Endodermal cell (in vitro differentiated cells): ENCODE measurements at regions not wholly inside any gene's neighbourhood (a gene's known extent, or its start where the extent isn't known, plus 50 kb on each side); places are given as distances from the start of the nearest gene placed in this dataset.

ENCODE experiments used
- DNase-seq: peaks from one replicate; pipeline ENCODE4 v3.0.0-alpha.2; 2017
- H3K27ac ChIP-seq: 2 replicates; pipeline ENCODE4 v1.5.1; 2013; ENCODE audit warnings: mild to moderate bottlenecking, low read depth, low read length, moderate library complexity
- H3K27me3 ChIP-seq: 2 replicates; pipeline ENCODE4 v1.6.1; 2013; ENCODE audit warnings: mild to moderate bottlenecking, low read length, moderate library complexity; ENCODE audit not compliant: insufficient read depth, control insufficient read depth, poor library complexity, severe bottlenecking
- H3K36me3 ChIP-seq: 2 replicates; pipeline ENCODE4 v1.7.0; 2013; ENCODE audit warnings: mild to moderate bottlenecking, low read length, moderate library complexity; ENCODE audit not compliant: control insufficient read depth, insufficient read depth
- H3K4me1 ChIP-seq: one replicate; pipeline ENCODE4 v1.7.0; 2013; ENCODE audit warnings: low read length; ENCODE audit not compliant: control insufficient read depth, insufficient read depth
- H3K4me3 ChIP-seq: 2 replicates; pipeline ENCODE4 v1.5.1; 2013; ENCODE audit warnings: mild to moderate bottlenecking, low read length, moderate library complexity
- H3K9ac ChIP-seq: 2 replicates; pipeline ENCODE4 v1.6.1; 2013; ENCODE audit warnings: mild to moderate bottlenecking, low read length, moderate library complexity; ENCODE audit not compliant: poor library complexity, severe bottlenecking; ENCODE audit errors: extremely low read depth
- H3K9me3 ChIP-seq: 2 replicates; pipeline ENCODE4 v1.6.1; 2013; ENCODE audit warnings: mild to moderate bottlenecking, low read length, moderate library complexity; ENCODE audit not compliant: control insufficient read depth
- H3K27ac Mint-ChIP-seq: 2 replicates; pipeline ENCODE4 v1.8.0; 2020; ENCODE audit warnings: mixed read lengths
- H3K27me3 Mint-ChIP-seq: 2 replicates; pipeline ENCODE4 v1.8.0; 2021; ENCODE audit warnings: mild to moderate bottlenecking, mixed read lengths; ENCODE audit not compliant: insufficient read depth
- H3K36me3 Mint-ChIP-seq: 2 replicates; pipeline ENCODE4 v1.8.0; 2020; ENCODE audit warnings: low read depth, mixed read lengths
- H3K4me1 Mint-ChIP-seq: 2 replicates; pipeline ENCODE4 v1.8.0; 2020; ENCODE audit warnings: mixed read lengths
- H3K4me3 Mint-ChIP-seq: 2 replicates; pipeline ENCODE4 v1.8.0; 2020; ENCODE audit warnings: mild to moderate bottlenecking, moderate library complexity, mixed read lengths
- H3K9me3 Mint-ChIP-seq: 2 replicates; pipeline ENCODE4 v1.8.0; 2020; ENCODE audit warnings: mild to moderate bottlenecking, mixed read lengths
- WGBS, 2 experiments: methylation state at CpG; one replicate each; pipeline versions ENCODE4 v1.1.5 to v1.1.7; 2013; ENCODE audit warnings: missing lambda C conversion rate in 2 of 2, mixed read lengths in 1 of 2; ENCODE audit not compliant: insufficient coverage in 1 of 2, insufficient read length in 1 of 2; 5-methylcytosine and 5-hydroxymethylcytosine counted together
- TF ChIP-seq, protein P1 (sequence below): fragments of 200-600 bp; sonication (generic); conservative IDR thresholded peaks from 2 replicates; pipeline ENCODE4 v1.5.0; 2021; ENCODE audit warnings: antibody characterized with exemption, mild to moderate bottlenecking

DNA sequence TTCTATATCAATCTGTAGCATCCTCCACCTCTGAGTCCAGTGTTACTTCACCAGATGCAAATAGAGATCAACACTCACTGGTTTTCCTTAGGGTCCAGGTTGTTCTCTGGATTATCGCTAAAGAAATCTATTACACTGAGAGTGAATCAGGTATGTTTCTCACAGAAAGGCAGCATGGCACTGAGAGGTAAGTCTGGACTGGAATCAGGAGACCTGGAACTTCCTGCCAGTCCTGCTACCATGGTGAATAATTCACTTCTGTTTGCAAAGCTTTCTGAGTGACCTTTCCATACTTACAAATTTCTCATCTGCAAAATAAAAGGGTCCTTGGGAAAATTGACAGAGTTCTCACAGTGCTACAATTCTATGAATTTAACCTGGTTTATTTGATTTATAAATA, 1583.3 kb downstream of the MRPL39 start:
- Mint-ChIP-seq H3K4me1 (no peaks in the 10 kb centered on the region), H3K4me3 (no peak overlapping the region), H3K9me3 (peaks cover 49% of the 10 kb centered on the region), H3K36me3 (no peaks in the 10 kb centered on the region), H3K27ac (no peak overlapping the region), H3K27me3 (no peaks in the 10 kb centered on the region)
- Histone ChIP-seq H3K4me3 (no peak overlapping the region), H3K36me3 (no peaks in the 10 kb centered on the region), H3K27ac (no peak overlapping the region), H3K9ac (no peak overlapping the region), H3K27me3 (no peaks in the 10 kb centered on the region), H3K4me1 (no peaks in the 10 kb centered on the region), H3K9me3 (peaks cover 20% of the 10 kb centered on the region)
- 92 to 100% methylated on average over 1 of the region's 1 CpG for WGBS, 2 experiments
- DNase-seq = no peak
- TF ChIP-seq, protein P1, sequence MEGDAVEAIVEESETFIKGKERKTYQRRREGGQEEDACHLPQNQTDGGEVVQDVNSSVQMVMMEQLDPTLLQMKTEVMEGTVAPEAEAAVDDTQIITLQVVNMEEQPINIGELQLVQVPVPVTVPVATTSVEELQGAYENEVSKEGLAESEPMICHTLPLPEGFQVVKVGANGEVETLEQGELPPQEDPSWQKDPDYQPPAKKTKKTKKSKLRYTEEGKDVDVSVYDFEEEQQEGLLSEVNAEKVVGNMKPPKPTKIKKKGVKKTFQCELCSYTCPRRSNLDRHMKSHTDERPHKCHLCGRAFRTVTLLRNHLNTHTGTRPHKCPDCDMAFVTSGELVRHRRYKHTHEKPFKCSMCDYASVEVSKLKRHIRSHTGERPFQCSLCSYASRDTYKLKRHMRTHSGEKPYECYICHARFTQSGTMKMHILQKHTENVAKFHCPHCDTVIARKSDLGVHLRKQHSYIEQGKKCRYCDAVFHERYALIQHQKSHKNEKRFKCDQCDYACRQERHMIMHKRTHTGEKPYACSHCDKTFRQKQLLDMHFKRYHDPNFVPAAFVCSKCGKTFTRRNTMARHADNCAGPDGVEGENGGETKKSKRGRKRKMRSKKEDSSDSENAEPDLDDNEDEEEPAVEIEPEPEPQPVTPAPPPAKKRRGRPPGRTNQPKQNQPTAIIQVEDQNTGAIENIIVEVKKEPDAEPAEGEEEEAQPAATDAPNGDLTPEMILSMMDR = no peak

DNA sequence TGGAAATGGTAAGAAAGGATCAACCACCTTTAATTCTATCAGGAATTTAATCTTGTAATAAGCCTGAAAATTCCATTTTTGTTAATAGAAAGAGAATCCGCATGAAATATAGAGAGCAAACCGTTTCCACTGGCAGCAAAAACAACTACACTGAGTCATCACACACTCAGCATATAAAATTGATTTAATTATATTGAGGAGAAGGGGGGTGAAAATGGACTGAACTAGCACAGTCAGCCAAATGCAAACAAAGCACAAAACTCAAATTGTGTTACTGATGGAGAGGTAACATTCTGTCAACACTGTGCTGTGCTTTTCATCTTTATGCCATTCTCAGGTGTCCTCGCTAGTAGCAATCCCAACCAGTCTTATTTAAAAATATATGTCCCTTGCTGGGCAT, 1583.9 kb downstream of the MRPL39 start:
- Histone ChIP-seq H3K27ac (no peak overlapping the region), H3K9me3 (peaks cover 24% of the 10 kb centered on the region), H3K4me1 (no peaks in the 10 kb centered on the region), H3K27me3 (no peaks in the 10 kb centered on the region), H3K4me3 (no peak overlapping the region), H3K9ac (no peak overlapping the region), H3K36me3 (no peaks in the 10 kb centered on the region)
- 67% methylated on average over 1 of the region's 3 CpGs; no CpG with 5 or more reads in 1 of the 2 experiments for WGBS, 2 experiments
- TF ChIP-seq, protein P1 = no peak
- Mint-ChIP-seq H3K27me3 (no peaks in the 10 kb centered on the region), H3K27ac (no peak overlapping the region), H3K36me3 (no peaks in the 10 kb centered on the region), H3K9me3 (peaks cover 49% of the 10 kb centered on the region), H3K4me1 (no peaks in the 10 kb centered on the region), H3K4me3 (no peak overlapping the region)
- DNase-seq = no peak

DNA sequence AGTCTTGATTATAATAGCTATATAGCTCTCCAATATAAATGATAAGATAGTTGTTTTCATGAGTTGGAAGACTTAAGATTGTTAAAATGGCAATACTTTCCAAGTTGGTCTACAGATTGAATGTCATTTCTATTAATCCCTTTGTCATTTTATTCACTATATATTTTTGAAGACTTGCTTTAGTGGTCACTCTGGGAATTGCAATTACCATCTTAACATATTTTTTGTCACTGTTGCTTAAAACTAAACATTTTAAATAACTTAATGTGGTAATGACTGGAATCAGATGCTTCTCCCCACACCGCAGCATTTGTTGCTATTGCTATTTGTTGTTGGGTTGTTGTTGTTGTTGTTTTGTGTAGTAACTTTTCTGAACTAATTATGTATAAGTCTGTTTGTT, 1592.9 kb downstream of the MRPL39 start:
- Histone ChIP-seq H3K9me3 (peaks cover 5% of the 10 kb centered on the region), H3K27ac (no peak overlapping the region), H3K4me1 (no peaks in the 10 kb centered on the region), H3K36me3 (no peaks in the 10 kb centered on the region), H3K9ac (no peak overlapping the region), H3K4me3 (no peak overlapping the region), H3K27me3 (no peaks in the 10 kb centered on the region)
- 89% methylated on average over 1 of the region's 1 CpG; no CpG with 5 or more reads in 1 of the 2 experiments for WGBS, 2 experiments
- H3K27me3 Mint-ChIP-seq = no peaks in the 10 kb centered on the region
- H3K9me3 Mint-ChIP-seq = peaks cover 68% of the 10 kb centered on the region
- H3K4me1 Mint-ChIP-seq = no peaks in the 10 kb centered on the region
- no peak for DNase-seq
- H3K36me3 Mint-ChIP-seq = no peaks in the 10 kb centered on the region
- no peak overlapping the region for H3K27ac Mint-ChIP-seq
- TF ChIP-seq, protein P1 = peak; percentile 50
- H3K4me3 Mint-ChIP-seq = no peak overlapping the region
